Ovary (tissue), 3 donors: ENCODE measurements at regions not wholly inside any gene's neighbourhood (a gene's known extent, or its start where the extent isn't known, plus 50 kb on each side); places are given as distances from the start of the nearest gene placed in this dataset.

Experiments
- POLR2A ChIP-seq: fragments of 450-650 bp; IDR thresholded peaks from one replicate; pipeline ENCODE4 v1.6.1; 2017; ENCODE audit warnings: antibody characterized with exemption, mild to moderate bottlenecking, moderate library complexity
- TF ChIP-seq, protein P1 (sequence below), 3 donors: fragments of 450-650 bp in 2 of 3; fragments of 200-600 bp in 1 of 3; IDR thresholded peaks; one replicate each; pipeline versions ENCODE4 v1.5.1 to v1.8.0; 2016 to 2022; ENCODE audit warnings: antibody characterized with exemption in 3 of 3, mild to moderate bottlenecking in 1 of 3
- donor health status: DM: no; HTN: no; CAD: no.

GRCh38 chr3:103494011-103494410, 1059.2 kb downstream of the ZPLD1 start:
- TF ChIP-seq, protein P1, sequence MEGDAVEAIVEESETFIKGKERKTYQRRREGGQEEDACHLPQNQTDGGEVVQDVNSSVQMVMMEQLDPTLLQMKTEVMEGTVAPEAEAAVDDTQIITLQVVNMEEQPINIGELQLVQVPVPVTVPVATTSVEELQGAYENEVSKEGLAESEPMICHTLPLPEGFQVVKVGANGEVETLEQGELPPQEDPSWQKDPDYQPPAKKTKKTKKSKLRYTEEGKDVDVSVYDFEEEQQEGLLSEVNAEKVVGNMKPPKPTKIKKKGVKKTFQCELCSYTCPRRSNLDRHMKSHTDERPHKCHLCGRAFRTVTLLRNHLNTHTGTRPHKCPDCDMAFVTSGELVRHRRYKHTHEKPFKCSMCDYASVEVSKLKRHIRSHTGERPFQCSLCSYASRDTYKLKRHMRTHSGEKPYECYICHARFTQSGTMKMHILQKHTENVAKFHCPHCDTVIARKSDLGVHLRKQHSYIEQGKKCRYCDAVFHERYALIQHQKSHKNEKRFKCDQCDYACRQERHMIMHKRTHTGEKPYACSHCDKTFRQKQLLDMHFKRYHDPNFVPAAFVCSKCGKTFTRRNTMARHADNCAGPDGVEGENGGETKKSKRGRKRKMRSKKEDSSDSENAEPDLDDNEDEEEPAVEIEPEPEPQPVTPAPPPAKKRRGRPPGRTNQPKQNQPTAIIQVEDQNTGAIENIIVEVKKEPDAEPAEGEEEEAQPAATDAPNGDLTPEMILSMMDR (IDR thresholded peaks at IDR 0.05) = no peak
- TF ChIP-seq POLR2A = no peak
